K562 (cell line): ENCODE measurements at regions not wholly inside any gene's neighbourhood (a gene's known extent, or its start where the extent isn't known, plus 50 kb on each side); places are given as distances from the start of the nearest gene placed in this dataset.

Source experiments
- ATF2 ChIP-seq: sonication (generic); formaldehyde crosslinking; IDR thresholded peaks from 2 replicates; pipeline ENCODE4 v1.8.1; 2022; ENCODE audit warnings: missing genetic modification reagents
- ATF3 ChIP-seq, 2 experiments: fragments of 450-650 bp in 1 of 2; sonication (generic) in 1 of 2; formaldehyde crosslinking in 1 of 2; IDR thresholded peaks in 1 of 2; conservative IDR thresholded peaks in 1 of 2; 2 replicates each; pipeline versions ENCODE4 v1.6.1 to v1.8.1; 2016 to 2023; ENCODE audit warnings: mild to moderate bottlenecking in 2 of 2, moderate library complexity in 2 of 2, inconsistent platforms in 1 of 2, missing genetic modification reagents in 1 of 2
- EP300 ChIP-seq: IDR thresholded peaks from 2 replicates; pipeline ENCODE4 v1.6.1; 2012; ENCODE audit warnings: low read length, improper control_type of control experiment
- HDAC2 ChIP-seq: fragments of 450-650 bp; IDR thresholded peaks from 2 replicates; pipeline ENCODE4 v1.6.1; 2016; ENCODE audit warnings: mild to moderate bottlenecking
- KLF6 ChIP-seq: fragments of 250-450 bp; sonication (Bioruptor Pico); IDR thresholded peaks from 2 replicates; pipeline ENCODE4 v1.4.0; 2020; ENCODE audit warnings: mild to moderate bottlenecking, moderate library complexity, borderline replicate concordance
- PKNOX1 ChIP-seq: fragments of 450-650 bp; IDR thresholded peaks from 2 replicates; pipeline ENCODE4 v1.6.1; 2016
- RBFOX2 ChIP-seq: fragments of 200-400 bp; formaldehyde crosslinking; IDR thresholded peaks from 2 replicates; pipeline ENCODE4 v1.6.1; 2017; ENCODE audit warnings: low read depth, mild to moderate bottlenecking, low read length, moderate library complexity
- SP2 ChIP-seq: IDR thresholded peaks from 2 replicates; pipeline ENCODE4 v1.6.1; 2011; ENCODE audit warnings: mild to moderate bottlenecking, low read depth, low read length, moderate library complexity; ENCODE audit not compliant: poor library complexity, severe bottlenecking; ENCODE audit errors: extremely low read depth
- TGIF2 ChIP-seq: sonication (generic); formaldehyde crosslinking; IDR thresholded peaks from 2 replicates; pipeline ENCODE4 v1.8.1; 2022; ENCODE audit warnings: mild to moderate bottlenecking, missing genetic modification reagents, moderate library complexity
- TRIM28 ChIP-seq: fragments of 450-650 bp; IDR thresholded peaks from 2 replicates; pipeline ENCODE4 v1.6.1; 2017
- UBTF ChIP-seq, 2 experiments: IDR thresholded peaks; 2 replicates each; pipeline ENCODE4 v1.6.1; 2012; ENCODE audit warnings: improper control_type of control experiment in 2 of 2, low read depth in 2 of 2, low read length in 2 of 2, borderline replicate concordance in 1 of 2
- ZBTB11 ChIP-seq, 3 experiments: fragments of 200-800 bp in 1 of 3; fragments of 250-450 bp in 1 of 3; fragments of 450-650 bp in 1 of 3; sonication (Bioruptor Pico) in 1 of 3; sonication (Bioruptor generic) in 1 of 3; formaldehyde crosslinking in 1 of 3; IDR thresholded peaks; 2 replicates each; pipeline versions ENCODE4 v1.6.1 to v1.8.0; 2016 to 2022; ENCODE audit warnings: mild to moderate bottlenecking in 2 of 3, missing genetic modification characterization in 2 of 3, missing compliant biosample characterization in 1 of 3, moderate library complexity in 1 of 3
- ZFP91 ChIP-seq: sonication (generic); formaldehyde crosslinking; IDR thresholded peaks from 2 replicates; pipeline ENCODE4 v1.8.0; 2022; ENCODE audit warnings: mild to moderate bottlenecking, missing genetic modification reagents
- ZNF175 ChIP-seq: fragments of 200-800 bp; sonication (Bioruptor generic); IDR thresholded peaks from 2 replicates; pipeline ENCODE4 v1.6.1; 2016; ENCODE audit warnings: low read depth, mild to moderate bottlenecking, missing genetic modification characterization, missing compliant biosample characterization
- ZNF695 ChIP-seq: fragments of 450-650 bp; formaldehyde crosslinking; IDR thresholded peaks from 2 replicates; pipeline ENCODE4 v1.4.0; 2020; ENCODE audit warnings: mild to moderate bottlenecking, moderate library complexity

GRCh38 chr6:10146715-10147451 is 268.0 kb downstream of the TFAP2A start (continued):
- no peak for TF ChIP-seq PKNOX1
- no peak for TF ChIP-seq ZNF695 (CRISPR knock-in tag)
- no peak for TF ChIP-seq KLF6 (CRISPR knock-in tag)
- no peak for TF ChIP-seq ATF3 (IDR thresholded peaks at IDR 0.05)
- no peak for TF ChIP-seq ATF3 (CRISPR knock-in tag; conservative IDR thresholded peaks at IDR 0.05)
- TF ChIP-seq ATF2 (CRISPR knock-in tag): no peak
- TF ChIP-seq ZFP91 (CRISPR knock-in tag): no peak
- no peak for TF ChIP-seq TRIM28
- TF ChIP-seq EP300: no peak
- TF ChIP-seq ZNF175 (CRISPR knock-in tag): no peak
- TF ChIP-seq ZBTB11 (CRISPR knock-in tag; IDR thresholded peaks at IDR 0.05): peak in 1 of 3 experiments; percentile 49; a peak in 1 of 6 replicates
- no peak for TF ChIP-seq TGIF2 (CRISPR knock-in tag)
- TF ChIP-seq HDAC2: no peak
- no peak for TF ChIP-seq SP2
- TF ChIP-seq UBTF (IDR thresholded peaks at IDR 0.05; ENCODE audit: borderline replicate concordance in 1 of 2, low read depth in 2 of 2, low read length in 2 of 2): no peak
- TF ChIP-seq RBFOX2: no peak
